Occipital lobe (tissue), 1 donor: ENCODE measurements at regions not wholly inside any gene's neighbourhood (a gene's known extent, or its start where the extent isn't known, plus 50 kb on each side); places are given as distances from the start of the nearest gene placed in this dataset.

ENCODE experiments used
- DNase-seq: peaks from one replicate; lab custom pipeline; 2025; lab: John Stamatoyannopoulos, UW

DNA sequence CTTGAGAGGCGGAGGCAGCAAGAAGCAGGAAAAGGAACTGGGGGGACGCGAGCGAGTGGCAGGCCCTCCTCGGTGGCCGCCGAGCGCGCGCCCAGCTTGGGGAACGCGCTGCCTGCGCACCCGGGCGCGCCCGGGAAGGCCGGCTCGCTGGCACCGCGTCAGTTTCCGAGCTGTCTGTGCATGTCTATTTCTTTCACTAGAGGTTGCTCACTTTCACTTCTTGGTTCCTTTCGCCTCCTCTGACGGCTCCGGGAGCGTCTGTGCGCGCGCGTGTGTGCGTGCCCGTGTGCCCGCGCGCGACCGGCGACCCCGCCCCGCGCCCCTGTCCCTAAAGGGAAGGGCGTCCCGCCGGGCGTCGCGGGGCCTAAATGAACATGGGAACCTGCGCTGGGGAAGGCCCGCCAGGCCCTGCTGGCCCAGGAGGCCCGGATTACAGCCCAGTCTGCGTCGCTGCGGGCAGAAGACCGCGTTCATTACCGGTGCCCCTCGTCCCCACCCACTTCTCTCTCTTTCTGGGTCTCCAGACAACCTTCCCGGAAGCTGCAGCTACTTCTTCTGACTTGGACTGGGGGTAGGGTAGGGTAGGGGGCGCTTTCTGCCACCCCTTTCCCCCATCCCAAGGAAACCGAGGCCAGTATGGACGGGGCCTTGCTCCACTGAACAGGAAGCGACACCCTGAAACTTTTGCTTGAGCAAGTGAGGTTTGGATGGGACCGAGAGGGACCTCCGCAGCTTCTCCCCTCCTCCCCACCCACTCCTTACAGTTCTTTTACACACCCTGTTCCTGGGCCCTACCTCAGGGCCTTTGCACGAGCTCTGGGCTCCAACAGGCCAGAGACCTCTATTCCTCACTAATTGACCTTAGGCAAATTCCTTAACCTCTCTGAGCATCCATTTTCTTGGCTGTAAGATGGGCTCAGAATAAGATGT is 205.8 kb upstream of the IER5L start:
- DNase-seq, result peak; percentile 45

DNA sequence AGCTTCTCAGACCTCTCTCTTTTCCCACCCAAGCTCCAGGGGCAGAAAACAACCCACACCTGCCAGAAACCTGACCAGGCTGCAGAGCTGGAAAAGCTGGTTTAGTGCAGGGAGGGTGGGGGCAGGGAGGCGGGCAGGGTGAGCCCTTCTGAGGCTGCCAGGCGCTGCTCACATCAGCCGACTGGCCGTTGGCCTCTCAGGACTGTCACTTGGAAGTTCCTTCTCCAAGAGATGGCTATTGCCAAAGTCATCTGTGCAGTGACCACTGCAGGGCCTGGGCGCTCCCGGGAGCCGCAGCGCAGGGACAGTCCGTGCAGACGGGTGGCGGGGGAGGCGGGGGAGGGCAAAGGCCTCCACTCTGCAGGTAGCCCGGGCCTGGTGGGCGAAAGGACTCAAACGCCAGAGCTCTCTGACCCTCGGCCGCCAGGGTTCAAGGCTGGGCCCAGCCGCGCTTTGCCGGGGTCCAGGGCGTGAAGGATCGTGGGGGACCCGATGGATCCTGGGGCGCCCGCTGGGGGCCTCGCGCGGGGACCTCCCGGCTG is 205.0 kb upstream of the IER5L start:
- DNase-seq, result no peak

- DNase-seq, result no peak
These were observed 204.4 kb upstream of the IER5L start for GRCh38 chr9:129382281-129383018.

GRCh38 chr9:129381481-129381957 is 203.5 kb upstream of the IER5L start:
- DNase-seq, result no peak

GRCh38 chr9:129380961-129381401 is 202.9 kb upstream of the IER5L start:
- no peak for DNase-seq

- DNase-seq, result no peak
These were observed 201.8 kb upstream of the IER5L start for GRCh38 chr9:129379886-129380285.

GRCh38 chr9:129379181-129379836 is 201.2 kb upstream of the IER5L start:
- no peak for DNase-seq

DNA sequence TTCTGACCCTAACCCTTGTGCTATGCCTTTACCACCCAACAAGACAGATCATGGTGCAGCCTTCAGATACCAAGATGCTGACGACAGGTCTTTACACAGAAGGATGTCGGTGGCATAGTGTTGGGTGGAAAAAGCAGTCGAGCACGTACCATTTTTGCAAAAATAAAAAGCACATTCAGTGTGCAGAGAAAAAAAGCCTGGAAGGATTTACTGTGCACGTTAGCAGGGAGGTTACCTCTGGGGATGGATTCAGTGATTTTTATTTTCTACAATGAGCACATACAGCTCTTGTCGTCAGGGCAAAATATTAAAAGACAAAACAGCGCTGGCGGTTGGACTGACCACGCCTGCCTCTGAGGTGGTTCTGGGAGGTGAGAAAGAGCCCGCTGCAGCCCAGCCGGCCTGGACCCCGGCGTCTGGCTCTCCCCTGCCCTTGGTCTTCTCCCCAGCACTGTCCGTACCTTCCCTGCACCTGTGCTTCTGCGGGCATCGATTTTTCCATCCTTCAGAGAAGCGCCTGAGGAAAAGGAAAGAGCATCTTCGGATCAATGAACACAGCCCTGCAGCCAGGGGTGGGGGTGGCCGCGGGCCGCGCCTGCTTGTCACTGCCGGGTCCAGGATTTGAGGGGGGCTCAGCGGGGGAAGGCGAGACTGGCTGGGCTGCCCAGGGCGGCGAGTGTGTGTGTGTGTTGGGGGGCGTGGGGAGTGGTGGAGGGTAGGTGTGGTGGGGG is 200.0 kb upstream of the IER5L start:
- no peak for DNase-seq

DNA sequence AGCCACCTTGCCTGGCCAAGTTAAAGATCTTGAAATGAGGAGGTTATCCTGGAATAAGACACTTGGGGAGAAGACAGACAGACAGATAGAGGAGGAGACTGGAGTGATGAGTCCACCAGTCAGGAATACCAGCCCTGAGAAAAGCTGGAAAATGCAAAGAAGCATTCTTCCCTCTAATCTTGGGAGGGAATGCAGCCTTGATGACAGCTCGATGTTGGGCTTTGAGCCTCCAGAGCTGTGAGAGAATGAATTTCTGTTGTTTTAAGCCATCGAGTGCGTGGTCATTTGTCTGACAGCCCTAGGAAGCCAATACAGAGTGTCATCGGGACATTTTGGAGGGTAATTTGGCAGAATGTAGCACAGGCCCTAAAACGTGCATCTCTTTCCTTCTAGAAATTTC is 199.1 kb upstream of the IER5L start:
- DNase-seq, result no peak

GRCh38 chr9:129375845-129376244 is 197.8 kb upstream of the IER5L start:
- no peak for DNase-seq

- DNase-seq, result no peak
These were observed 196.6 kb upstream of the IER5L start for GRCh38 chr9:129374651-129375050.

GRCh38 chr9:129374231-129374630 is 196.2 kb upstream of the IER5L start:
- DNase-seq, result no peak

DNA sequence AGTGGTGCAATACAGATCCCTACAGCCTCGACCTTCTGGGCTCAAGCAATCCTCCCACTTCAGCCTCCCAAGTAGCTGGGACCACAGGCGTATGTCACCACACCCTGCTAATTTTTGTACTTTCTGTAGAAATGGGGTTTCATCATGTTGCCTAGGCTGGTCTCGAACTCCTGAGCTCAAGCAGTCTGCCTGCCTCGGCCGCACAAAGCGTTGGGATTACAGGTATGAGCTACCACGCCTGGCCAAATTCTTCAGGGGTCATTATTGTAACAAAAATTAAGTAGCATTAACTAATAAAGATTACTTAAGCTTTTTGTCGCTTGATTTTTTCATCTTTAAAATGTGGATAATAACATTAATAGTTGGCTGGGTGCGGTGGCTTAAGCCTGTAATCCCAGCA is 195.3 kb upstream of the IER5L start:
- DNase-seq, result no peak

DNA sequence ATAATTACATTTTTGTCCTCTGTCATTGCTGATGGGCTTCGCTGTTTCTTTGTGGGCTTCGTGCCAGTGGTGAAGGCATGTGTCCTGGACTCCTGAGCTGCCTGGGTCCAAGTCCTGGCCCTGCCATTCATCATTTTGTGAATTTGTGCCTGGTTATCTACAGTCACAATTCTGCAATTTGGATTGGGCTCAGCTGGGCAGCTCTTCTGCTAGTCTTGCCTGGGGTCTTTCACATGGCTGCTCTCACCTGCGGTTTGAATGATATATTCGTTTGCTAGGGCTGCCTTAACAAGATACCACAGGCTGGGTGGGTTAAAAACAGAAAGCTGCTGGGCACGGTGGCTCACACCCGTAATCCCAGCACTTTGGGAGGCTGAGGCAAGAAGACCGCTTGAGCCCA is 192.7 kb upstream of the IER5L start:
- DNase-seq, result no peak

DNA sequence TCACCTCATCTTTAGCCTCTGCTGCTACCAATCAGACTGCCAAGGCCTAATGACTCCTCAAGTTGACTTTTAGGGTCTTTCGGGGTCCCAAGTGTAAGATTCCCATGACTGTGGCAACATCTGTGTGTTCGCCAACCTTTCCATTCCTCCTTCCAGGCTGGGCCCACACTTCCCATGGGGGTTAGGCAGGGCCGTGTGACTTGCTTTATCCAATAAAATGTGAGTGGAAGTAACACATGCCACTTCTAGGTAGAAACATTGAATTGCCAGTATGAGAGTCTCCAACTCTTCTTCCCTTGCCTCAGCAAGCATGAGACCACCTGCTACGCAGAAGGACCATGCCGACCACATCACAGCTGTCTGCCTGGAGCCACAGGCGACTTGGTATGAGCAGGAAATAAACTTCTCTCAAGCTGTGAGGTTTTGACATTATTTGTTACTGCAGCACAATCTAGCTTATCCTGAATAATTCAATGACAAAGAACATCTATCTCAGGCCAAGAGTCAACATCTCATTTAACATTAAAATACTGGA is 190.4 kb upstream of the IER5L start:
- no peak for DNase-seq

DNA sequence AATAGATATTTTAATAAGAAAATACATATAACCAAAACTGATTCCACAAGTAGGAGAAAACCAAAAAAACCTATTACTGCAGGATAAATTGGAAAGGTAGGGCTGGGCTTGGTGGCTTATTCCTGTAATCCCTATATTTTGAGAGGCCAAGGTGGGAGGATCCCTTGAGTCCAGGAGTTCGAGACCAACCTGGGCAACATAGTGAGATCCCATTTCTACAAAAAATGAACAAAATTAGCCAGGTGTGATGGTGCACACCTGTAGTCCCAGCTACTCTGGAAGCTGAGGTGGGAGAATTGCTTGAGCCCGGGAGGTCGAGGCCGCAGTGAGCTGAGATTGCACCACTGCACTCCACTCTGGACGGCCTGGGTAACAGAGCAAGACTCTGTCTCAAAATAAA is 189.2 kb upstream of the IER5L start:
- DNase-seq, result no peak

DNA sequence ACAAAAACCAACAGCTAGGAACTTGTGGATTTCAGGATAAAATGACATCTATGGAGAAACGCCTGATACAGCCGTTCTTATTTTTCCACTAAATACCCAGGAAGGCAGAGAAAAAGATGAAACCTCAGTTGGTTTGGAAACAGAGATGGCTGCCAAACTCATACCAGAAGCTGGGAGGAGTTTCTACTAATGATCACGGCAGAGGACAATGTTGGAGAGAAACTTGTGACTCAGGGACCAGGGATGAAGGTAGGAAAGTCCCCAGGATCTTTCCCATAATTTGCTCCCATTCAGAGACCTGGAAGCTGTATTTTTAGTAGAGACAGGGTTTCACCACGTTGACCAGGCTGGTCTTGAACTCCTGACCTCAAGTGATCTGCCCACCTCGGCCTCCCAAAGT is 187.1 kb upstream of the IER5L start:
- DNase-seq, result no peak

DNA sequence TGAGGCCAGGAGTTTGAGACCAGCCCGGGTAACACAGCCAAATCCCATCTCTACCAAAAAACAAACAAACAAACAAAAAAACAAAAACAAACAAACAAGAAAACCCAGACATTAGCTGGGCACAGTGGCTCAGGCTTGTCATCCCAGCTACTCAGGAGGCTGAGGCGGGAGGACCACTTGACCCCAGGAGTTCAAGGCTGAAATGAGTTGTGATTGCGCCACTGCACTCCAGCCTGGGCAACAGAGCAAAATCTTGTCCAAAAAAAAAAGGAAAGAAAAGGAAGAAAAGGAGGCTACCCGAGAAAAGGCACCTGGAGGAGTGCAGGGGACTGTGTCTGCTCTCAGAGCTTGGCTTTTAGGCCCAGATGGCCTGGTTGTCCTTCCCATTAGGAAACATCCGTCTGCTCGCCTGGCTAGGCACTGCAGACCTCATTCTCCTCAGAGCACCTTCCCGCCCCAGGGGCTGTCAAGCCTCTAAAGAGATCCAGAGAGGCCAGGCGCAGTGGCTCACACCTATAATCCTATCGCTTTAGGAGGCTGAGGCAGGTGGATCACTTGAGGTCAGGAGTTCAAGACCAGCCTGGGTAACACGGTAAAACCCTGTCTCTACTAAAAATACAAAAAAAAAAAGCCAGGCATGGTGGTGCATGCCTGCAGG is 185.3 kb upstream of the IER5L start:
- DNase-seq, result no peak

DNA sequence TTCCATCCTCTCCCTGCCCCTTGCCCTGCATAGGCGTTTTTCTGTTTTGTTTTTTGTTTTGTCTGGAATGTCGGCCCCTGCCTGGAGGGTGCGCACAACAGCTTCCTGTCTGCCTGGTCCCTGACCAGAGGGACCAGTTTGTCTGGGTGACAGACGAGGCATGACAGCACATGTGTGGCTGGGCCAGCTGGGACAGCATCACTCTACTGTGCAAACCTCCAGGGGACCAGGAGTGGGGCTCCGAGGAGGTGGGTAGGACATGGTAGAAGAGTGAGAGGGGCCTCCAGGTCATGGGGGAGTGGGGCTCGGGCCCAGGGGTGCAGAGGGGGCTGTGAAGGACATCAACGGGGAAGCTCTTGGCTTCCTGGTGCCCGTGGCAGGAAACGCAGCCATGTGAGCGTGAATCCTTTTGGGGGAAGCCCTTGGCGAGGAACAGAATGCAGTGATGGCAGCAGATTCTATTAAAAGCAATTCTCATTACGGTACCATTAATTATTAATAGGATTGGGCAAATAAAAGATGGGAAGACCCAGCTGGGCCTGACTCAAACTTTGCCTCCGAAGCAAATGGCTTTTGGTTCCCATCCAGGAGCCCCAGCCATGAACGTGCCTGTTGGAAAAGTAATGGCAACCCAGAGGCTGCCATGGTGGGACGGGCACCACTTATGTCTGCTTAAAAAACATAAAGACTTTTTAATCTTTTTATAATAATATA is 184.4 kb upstream of the IER5L start:
- no peak for DNase-seq

DNA sequence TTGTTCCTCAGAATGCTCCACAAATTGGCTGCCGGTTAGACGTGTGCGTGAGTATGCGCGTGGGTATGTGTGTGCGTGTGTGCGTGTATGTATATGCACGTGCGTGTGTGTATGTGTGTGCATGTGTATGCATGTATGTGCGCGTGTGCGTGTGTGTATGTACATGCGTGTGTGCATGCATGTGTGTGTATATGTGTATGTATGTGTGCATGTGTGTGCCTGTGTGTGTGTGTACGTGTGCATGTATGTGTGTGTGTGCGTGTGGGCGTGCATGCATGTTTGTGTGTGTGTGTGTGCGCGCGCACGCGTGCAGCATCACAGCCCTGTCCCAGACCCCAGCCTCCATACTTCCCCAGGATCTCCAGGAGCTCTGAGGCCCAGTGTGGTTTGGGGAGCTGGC is 183.1 kb upstream of the IER5L start:
- no peak for DNase-seq
